HepG2 (cell line): ENCODE measurements at regions not wholly inside any gene's neighbourhood (a gene's known extent, or its start where the extent isn't known, plus 50 kb on each side); places are given as distances from the start of the nearest gene placed in this dataset.

Source experiments
- ATAC-seq: fragments of 200-7000 bp; cut with Tn5 transposase; 3 replicates; pipeline ENCODE4 v1.9.1; 2020; ENCODE audit warnings: mild to moderate bottlenecking, moderate library complexity
- BruUV-seq: library from RNA; stranded (reverse); fragments of 400-500 nt; replicated peaks from 2 replicates; lab custom pipeline; 2021; lab: Mats Ljungman, UMichigan
- CTCF ChIA-PET: fragments of 300-600 bp; formaldehyde crosslinking; extraction: SDS; loops from one replicate; lab custom pipeline; 2021; ENCODE audit warnings: low total read pairs, inconsistent platforms, low intra/inter-chr PET ratio; lab: Yijun Ruan, JAX
- POLR2A ChIA-PET: fragments of 350-600 bp; sonication (Branson Sonifier 250); formaldehyde crosslinking; loops from one replicate; lab custom pipeline; 2020; ENCODE audit warnings: antibody characterized with exemption, inconsistent platforms; lab: Yijun Ruan, JAX
- DNase-seq: peaks from one replicate; pipeline ENCODE4 v3.0.0-alpha.2; 2015; ENCODE audit warnings: low spot score
- FAIRE-seq: peaks from 3 replicates; lab custom pipeline; 2011; peaks lifted over from hg19 to GRCh38; lab: Jason Lieb, UNC
- H2AFZ ChIP-seq: one replicate; pipeline ENCODE4 v1.6.1; 2011; ENCODE audit warnings: low read length, inconsistent platforms
- H3K27ac ChIP-seq: fragments of 300-600 bp; 3 replicates; pipeline ENCODE4 v1.8.0; 2011; ENCODE audit warnings: mixed run types, mild to moderate bottlenecking, mixed read lengths, low read length, inconsistent platforms; ENCODE audit not compliant: insufficient read depth; ENCODE audit errors: extremely low read length
- H3K27me3 ChIP-seq, 2 experiments: fragments of 200-600 bp in 1 of 2; 2 replicates in 1 of 2; 3 replicates in 1 of 2; pipeline versions ENCODE4 v1.6.0 to v1.8.0; 2011; ENCODE audit warnings: low read length in 2 of 2, mild to moderate bottlenecking in 2 of 2, moderate library complexity in 2 of 2, inconsistent platforms in 1 of 2; ENCODE audit not compliant: insufficient read depth in 2 of 2, control insufficient read depth in 1 of 2
- H3K36me3 ChIP-seq, 2 experiments: fragments of 200-600 bp in 1 of 2; replicated peaks in 1 of 2; 2 replicates in 1 of 2; 3 replicates in 1 of 2; pipeline versions ENCODE4 v1.5.1 to v1.8.0; 2011; ENCODE audit warnings: low read length in 2 of 2, inconsistent platforms in 1 of 2; ENCODE audit not compliant: insufficient read depth in 2 of 2, control insufficient read depth in 1 of 2
- H3K4me1 ChIP-seq: 2 replicates; pipeline ENCODE4 v1.5.1; 2012; ENCODE audit warnings: low read length, inconsistent platforms; ENCODE audit not compliant: insufficient read depth
- H3K4me2 ChIP-seq: 2 replicates; pipeline ENCODE4 v1.6.0; 2011; ENCODE audit warnings: low read depth, low read length, inconsistent platforms
- H3K4me3 ChIP-seq, 3 experiments: fragments of 200-600 bp in 1 of 3; sonication (generic), shearing (Covaris generic) in 1 of 3; replicated peaks in 1 of 3; 2 replicates each; pipeline ENCODE4 v1.5.1; 2011 to 2016; ENCODE audit warnings: low read length in 3 of 3, inconsistent platforms in 2 of 3, low read depth in 2 of 3, mild to moderate bottlenecking in 2 of 3, control low read depth in 1 of 3, mixed read lengths in 1 of 3; ENCODE audit not compliant: insufficient read depth in 1 of 3
- H3K79me2 ChIP-seq: one replicate; pipeline ENCODE4 v1.6.1; 2011; ENCODE audit warnings: low read length, inconsistent platforms; ENCODE audit not compliant: insufficient read depth
- H3K9ac ChIP-seq: 2 replicates; pipeline ENCODE4 v1.6.0; 2011; ENCODE audit warnings: mild to moderate bottlenecking, low read depth, low read length, inconsistent platforms; ENCODE audit not compliant: insufficient read depth
- H3K9me3 ChIP-seq: 2 replicates; pipeline ENCODE4 v1.5.1; 2012; ENCODE audit warnings: mild to moderate bottlenecking, low read length
- H4K20me1 ChIP-seq: 2 replicates; pipeline ENCODE4 v1.6.0; 2011; ENCODE audit warnings: inconsistent platforms, mild to moderate bottlenecking, low read length, moderate library complexity; ENCODE audit not compliant: insufficient read depth
- AGO2 ChIP-seq: fragments of 200-400 bp; formaldehyde crosslinking; optimal IDR thresholded peaks from 2 replicates; pipeline ENCODE3; 2017; ENCODE audit warnings: mild to moderate bottlenecking, low read depth, low read length, moderate library complexity
- CAMTA2 ChIP-seq: sonication (generic); formaldehyde crosslinking; IDR thresholded peaks from 2 replicates; pipeline ENCODE4 v1.4.0; 2020; ENCODE audit warnings: mild to moderate bottlenecking, missing genetic modification reagents, borderline replicate concordance
- ERF ChIP-seq: IDR thresholded peaks from 2 replicates; pipeline ENCODE4 v1.6.1; 2018; ENCODE audit warnings: missing biosample characterization, missing genetic modification reagents
- GABPB1 ChIP-seq: IDR thresholded peaks from 2 replicates; pipeline ENCODE4 v1.6.1; 2016; ENCODE audit warnings: mild to moderate bottlenecking, missing genetic modification reagents, moderate library complexity, missing compliant biosample characterization
- KDM5B ChIP-seq: sonication (generic); formaldehyde crosslinking; IDR thresholded peaks from 2 replicates; pipeline ENCODE4 v1.4.0; 2020; ENCODE audit warnings: missing genetic modification reagents, mild to moderate bottlenecking, borderline replicate concordance
- KLF16 ChIP-seq, 2 experiments: sonication (generic) in 1 of 2; formaldehyde crosslinking in 1 of 2; IDR thresholded peaks; 2 replicates each; pipeline versions ENCODE4 v1.6.1 to v1.8.0; 2016 to 2023; ENCODE audit warnings: missing genetic modification reagents in 2 of 2, missing compliant biosample characterization in 1 of 2
- MTA1 ChIP-seq: sonication (generic); formaldehyde crosslinking; IDR thresholded peaks from 2 replicates; pipeline ENCODE4 v1.4.0; 2020; ENCODE audit warnings: missing genetic modification reagents, mild to moderate bottlenecking, borderline replicate concordance
- NFKB2 ChIP-seq: sonication (generic); formaldehyde crosslinking; IDR thresholded peaks from 2 replicates; pipeline ENCODE4 v1.4.0; 2020; ENCODE audit warnings: missing genetic modification reagents, borderline replicate concordance
- RBFOX2 ChIP-seq: fragments of 200-400 bp; formaldehyde crosslinking; IDR thresholded peaks from 2 replicates; pipeline ENCODE4 v1.6.1; 2017; ENCODE audit warnings: low read depth, mild to moderate bottlenecking, low read length
- THAP11 ChIP-seq: IDR thresholded peaks from 2 replicates; pipeline ENCODE4 v1.6.1; 2016; ENCODE audit warnings: missing biosample characterization, missing genetic modification reagents
- ZMYM3 ChIP-seq: sonication (generic); formaldehyde crosslinking; IDR thresholded peaks from 2 replicates; pipeline ENCODE4 v1.5.1; 2020; ENCODE audit warnings: mild to moderate bottlenecking, missing genetic modification reagents
- ZNF224 ChIP-seq: sonication (generic); formaldehyde crosslinking; IDR thresholded peaks from 2 replicates; pipeline ENCODE4 v1.5.0; 2020; ENCODE audit warnings: mild to moderate bottlenecking, missing genetic modification reagents
- ZNF773 ChIP-seq: sonication (generic); formaldehyde crosslinking; IDR thresholded peaks from 2 replicates; pipeline ENCODE4 v1.4.0; 2020; ENCODE audit warnings: missing genetic modification reagents, borderline replicate concordance
- ZNF816 ChIP-seq: sonication (generic); formaldehyde crosslinking; IDR thresholded peaks from 2 replicates; pipeline ENCODE4 v1.8.0; 2022; ENCODE audit warnings: missing genetic modification reagents, mild to moderate bottlenecking, borderline replicate concordance
- WGBS: methylation state at CpG from one replicate; pipeline ENCODE4 v1.1.6; 2017; ENCODE audit warnings: low lambda C conversion rate; 5-methylcytosine and 5-hydroxymethylcytosine counted together
- in situ Hi-C: cut with HindIII; loops from 2 replicates; pipeline ENCODE4 v1.10.0; 2017; ENCODE audit warnings: low pct_unique_long_range_greater_than_20kb; ENCODE audit not compliant: extremely low pct_ligation_motif_present
- intact Hi-C: fragments of 100-400 bp; cut with micrococcal nuclease; formaldehyde crosslinking; loops from one replicate; pipeline ENCODE4 v1.10.0; 2022; ENCODE audit not compliant: unreplicated experiment
- TF ChIP-seq, protein P1 (sequence below): sonication (generic); formaldehyde crosslinking; IDR thresholded peaks from 2 replicates; pipeline ENCODE4 v1.4.0; 2020; ENCODE audit warnings: missing genetic modification reagents
- TF ChIP-seq, protein P2 (sequence below): sonication (generic); formaldehyde crosslinking; IDR thresholded peaks from 2 replicates; pipeline ENCODE4 v1.5.0; 2020; ENCODE audit warnings: mild to moderate bottlenecking, missing genetic modification reagents, borderline replicate concordance

DNA sequence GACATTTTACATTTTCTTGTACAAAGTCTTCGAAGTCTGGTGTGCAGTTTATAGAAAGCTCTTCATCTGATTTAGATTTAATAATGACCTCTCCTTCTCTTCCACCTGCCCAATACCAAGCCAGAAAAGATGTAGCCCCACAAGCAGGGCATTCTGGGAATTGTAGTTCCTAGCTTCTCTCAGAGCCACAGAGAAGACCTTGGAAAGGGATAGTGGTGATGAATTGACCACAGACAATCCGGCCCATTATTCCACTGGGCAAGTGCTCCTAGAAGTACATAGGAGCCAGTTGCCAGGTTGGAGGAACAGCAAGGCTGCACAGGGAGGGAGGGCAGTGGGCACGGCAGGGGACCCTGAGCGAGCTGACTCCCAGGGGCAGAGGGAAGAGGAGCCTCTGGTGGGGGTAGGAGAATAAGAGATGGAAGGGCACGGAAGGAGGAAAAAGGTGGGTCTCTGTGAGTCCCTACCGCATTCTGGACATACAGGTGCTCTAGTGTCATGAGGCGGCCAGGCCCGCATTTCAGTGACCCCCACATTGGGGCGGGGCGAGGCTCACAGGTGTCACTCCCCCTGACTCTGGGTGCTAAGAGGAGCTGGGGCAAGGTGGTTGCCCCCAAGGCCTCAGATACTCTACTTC, 152.5 kb upstream of the HAAO start (continued):
- 0 out of 2 replicates have a peak, but pooled peaks have one; percentile 45 for TF ChIP-seq NFKB2 (CRISPR knock-in tag)
- TF ChIP-seq THAP11 (CRISPR knock-in tag), result peak; percentile 98
- TF ChIP-seq GABPB1 (CRISPR knock-in tag), result 0 out of 2 replicates have a peak, but pooled peaks have one; percentile 16
- no peak for TF ChIP-seq KLF16 (CRISPR knock-in tag; IDR thresholded peaks at IDR 0.05)
- TF ChIP-seq ERF (CRISPR knock-in tag), result no peak
- TF ChIP-seq ZNF224 (CRISPR knock-in tag), result no peak

DNA sequence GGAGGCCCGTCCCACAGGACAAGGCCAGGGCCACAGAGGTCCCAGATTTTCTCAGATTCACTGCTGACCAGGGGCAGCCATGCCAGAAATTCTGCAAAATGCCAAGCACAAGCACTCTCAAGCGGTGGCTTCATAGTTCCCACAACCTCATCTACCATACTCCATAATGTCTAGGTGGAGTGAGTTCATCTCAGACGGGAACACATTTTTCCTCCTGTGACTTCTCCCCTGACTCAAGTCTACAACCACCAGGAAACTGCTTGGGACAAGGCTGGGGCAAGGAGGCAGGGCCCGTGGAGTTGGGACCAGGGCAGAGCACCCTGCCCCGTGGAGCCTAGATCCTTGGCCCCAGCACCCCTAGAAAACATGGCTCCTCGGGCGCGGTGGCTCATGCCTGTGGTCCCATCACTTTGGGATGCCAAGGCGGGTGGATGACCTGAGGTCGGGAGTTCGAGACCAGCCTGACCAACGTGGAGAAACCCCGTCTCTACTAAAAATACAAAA, 150.7 kb upstream of the HAAO start:
- Histone ChIP-seq H2AFZ (peak overlapping the region; percentile 24), H3K79me2 (no peaks in the 10 kb centered on the region), H3K27ac (peak overlapping the region; percentile 88), H3K27me3 (no peaks in the 10 kb centered on the region), H3K4me2 (peak overlapping the region; percentile 80), H3K4me1 (peaks cover 94% of the 10 kb centered on the region), H4K20me1 (no peaks in the 10 kb centered on the region), H3K9me3 (no peaks in the 10 kb centered on the region), H3K36me3 (no peaks in the 10 kb centered on the region), H3K4me3 (peak overlapping the region in 1 of 3 experiments; percentile 41; a peak in 1 of 6 replicates), H3K9ac (peak overlapping the region; percentile 46)
- no peak for FAIRE-seq
- CTCF ChIA-PET, result interaction anchor here (1.6 kb wide), 1 partner anchor 116 kb away, joined by 4 read pairs; no protein-coding TSS in a partner anchor
- ATAC-seq, result no peak
- DNase-seq, result no peak
- in situ Hi-C loops, result no loop called here
- intact Hi-C loops, result loop anchor here (2.0 kb wide), 1 partner anchor 14 kb away; no protein-coding TSS in a partner anchor
- 95% methylated on average over 13 of the region's 13 CpGs for WGBS
- POLR2A ChIA-PET, result interaction anchor here (0.8 to 7.3 kb wide), 13 partner anchors 13 to 653 kb away, joined by 3 to 169 read pairs (median 4); partner anchors contain the start of genes THADA and ZFP36L2
- no TSS peak for BruUV-seq
- TF ChIP-seq KDM5B (CRISPR knock-in tag) (peak; percentile 70; the same call in 1 of the 2 replicates), ZMYM3 (peak; percentile 57), MTA1 (no peak), AGO2 (no peak), CAMTA2 (CRISPR knock-in tag) (no peak), RBFOX2 (no peak), ZNF816 (CRISPR knock-in tag) (no peak), ZNF773 (CRISPR knock-in tag) (no peak)
- TF ChIP-seq, protein P1, sequence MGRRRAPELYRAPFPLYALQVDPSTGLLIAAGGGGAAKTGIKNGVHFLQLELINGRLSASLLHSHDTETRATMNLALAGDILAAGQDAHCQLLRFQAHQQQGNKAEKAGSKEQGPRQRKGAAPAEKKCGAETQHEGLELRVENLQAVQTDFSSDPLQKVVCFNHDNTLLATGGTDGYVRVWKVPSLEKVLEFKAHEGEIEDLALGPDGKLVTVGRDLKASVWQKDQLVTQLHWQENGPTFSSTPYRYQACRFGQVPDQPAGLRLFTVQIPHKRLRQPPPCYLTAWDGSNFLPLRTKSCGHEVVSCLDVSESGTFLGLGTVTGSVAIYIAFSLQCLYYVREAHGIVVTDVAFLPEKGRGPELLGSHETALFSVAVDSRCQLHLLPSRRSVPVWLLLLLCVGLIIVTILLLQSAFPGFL (CRISPR knock-in tag), result 0 out of 2 replicates have a peak, but pooled peaks have one; percentile 55
- TF ChIP-seq, protein P2, sequence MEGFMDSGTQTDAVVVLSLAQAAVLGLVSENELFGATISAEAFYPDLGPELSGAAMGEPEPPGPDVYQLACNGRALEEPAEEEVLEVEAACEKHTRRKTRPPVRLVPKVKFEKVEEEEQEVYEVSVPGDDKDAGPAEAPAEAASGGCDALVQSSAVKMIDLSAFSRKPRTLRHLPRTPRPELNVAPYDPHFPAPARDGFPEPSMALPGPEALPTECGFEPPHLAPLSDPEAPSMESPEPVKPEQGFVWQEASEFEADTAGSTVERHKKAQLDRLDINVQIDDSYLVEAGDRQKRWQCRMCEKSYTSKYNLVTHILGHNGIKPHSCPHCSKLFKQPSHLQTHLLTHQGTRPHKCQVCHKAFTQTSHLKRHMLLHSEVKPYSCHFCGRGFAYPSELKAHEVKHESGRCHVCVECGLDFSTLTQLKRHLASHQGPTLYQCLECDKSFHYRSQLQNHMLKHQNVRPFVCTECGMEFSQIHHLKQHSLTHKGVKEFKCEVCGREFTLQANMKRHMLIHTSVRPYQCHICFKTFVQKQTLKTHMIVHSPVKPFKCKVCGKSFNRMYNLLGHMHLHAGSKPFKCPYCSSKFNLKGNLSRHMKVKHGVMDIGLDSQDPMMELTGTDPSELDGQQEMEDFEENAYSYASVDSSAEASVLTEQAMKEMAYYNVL (CRISPR knock-in tag), result 0 out of 2 replicates have a peak, but pooled peaks have one; percentile 29
